AG10803 (cell line): ENCODE measurements at regions not wholly inside any gene's neighbourhood (a gene's known extent, or its start where the extent isn't known, plus 50 kb on each side); places are given as distances from the start of the nearest gene placed in this dataset.

Experiments
- DNase-seq: peaks from one replicate; pipeline ENCODE4 v3.0.0; 2010; ENCODE audit warnings: low read depth
- H3K4me3 ChIP-seq: 2 replicates; pipeline ENCODE4 v1.5.1; 2011; ENCODE audit warnings: mild to moderate bottlenecking, low read length, control low read depth
- TF ChIP-seq, protein P1 (sequence below): conservative IDR thresholded peaks from 2 replicates; pipeline ENCODE4 v1.5.1; 2011; ENCODE audit warnings: mild to moderate bottlenecking, low read length, control low read depth, inconsistent platforms

DNA sequence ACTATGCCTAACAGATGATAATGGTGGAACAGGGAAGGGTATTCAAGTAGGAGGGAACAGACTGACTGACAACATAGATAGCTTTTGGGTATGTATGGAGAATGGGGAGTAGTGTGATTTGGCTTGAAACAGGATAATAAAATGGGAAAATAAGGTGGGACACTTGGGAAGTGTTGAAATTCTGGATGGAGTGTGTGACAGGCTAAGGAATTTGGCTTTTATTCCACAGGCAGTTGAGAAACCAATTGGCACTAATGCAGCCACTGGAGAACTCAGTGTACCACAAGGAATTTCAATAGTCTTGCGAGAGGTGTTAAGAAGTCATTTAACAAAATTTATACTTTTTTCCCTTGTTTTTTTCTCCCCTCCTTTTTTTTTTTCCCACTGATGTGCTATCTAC lies 153.5 kb upstream of the ELAVL2 start:
- TF ChIP-seq, protein P1, sequence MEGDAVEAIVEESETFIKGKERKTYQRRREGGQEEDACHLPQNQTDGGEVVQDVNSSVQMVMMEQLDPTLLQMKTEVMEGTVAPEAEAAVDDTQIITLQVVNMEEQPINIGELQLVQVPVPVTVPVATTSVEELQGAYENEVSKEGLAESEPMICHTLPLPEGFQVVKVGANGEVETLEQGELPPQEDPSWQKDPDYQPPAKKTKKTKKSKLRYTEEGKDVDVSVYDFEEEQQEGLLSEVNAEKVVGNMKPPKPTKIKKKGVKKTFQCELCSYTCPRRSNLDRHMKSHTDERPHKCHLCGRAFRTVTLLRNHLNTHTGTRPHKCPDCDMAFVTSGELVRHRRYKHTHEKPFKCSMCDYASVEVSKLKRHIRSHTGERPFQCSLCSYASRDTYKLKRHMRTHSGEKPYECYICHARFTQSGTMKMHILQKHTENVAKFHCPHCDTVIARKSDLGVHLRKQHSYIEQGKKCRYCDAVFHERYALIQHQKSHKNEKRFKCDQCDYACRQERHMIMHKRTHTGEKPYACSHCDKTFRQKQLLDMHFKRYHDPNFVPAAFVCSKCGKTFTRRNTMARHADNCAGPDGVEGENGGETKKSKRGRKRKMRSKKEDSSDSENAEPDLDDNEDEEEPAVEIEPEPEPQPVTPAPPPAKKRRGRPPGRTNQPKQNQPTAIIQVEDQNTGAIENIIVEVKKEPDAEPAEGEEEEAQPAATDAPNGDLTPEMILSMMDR: no peak
- no peak overlapping the region for H3K4me3 ChIP-seq
- no peak for DNase-seq

DNA sequence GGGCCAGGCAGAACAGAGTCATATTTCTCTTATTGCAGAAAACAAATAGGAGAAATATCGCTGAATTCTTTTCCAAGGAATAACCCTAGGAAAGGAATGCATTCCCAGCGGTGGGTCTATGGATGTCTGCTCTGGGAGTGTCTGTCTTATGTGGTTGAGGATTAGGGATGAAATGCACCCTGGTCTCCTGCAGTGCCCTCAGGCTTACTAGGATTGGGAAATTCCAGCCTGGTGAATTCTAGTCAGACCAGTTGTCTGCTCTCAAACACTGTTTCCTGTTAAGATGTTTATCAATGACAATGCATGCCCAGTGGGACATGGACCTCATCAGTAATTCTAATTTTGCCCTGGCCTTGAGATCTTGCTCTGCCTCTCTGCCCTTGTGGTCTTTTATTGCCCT lies 136.1 kb upstream of the ELAVL2 start:
- H3K4me3 ChIP-seq: no peak overlapping the region
- TF ChIP-seq, protein P1: no peak

DNA sequence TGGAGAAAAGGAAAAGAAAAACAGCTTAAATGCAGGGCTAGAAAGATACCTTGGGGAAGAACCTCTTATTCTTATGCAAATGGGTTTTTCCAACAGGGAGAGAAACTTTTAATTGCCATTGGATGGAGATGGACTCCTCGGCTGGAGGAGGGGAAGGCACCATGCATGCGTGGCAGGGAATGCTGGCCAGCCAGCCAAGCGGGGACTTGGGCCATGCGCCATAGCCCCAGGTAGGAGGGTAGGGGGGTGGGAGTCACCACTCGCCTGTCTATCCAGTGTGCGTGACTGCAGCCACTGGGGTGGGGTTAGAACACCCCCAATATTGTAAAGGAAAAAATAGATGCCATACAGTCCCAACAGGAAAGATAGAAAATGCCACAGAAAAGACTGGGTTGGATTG lies 119.9 kb upstream of the ELAVL2 start:
- TF ChIP-seq, protein P1: no peak
- no peak overlapping the region for H3K4me3 ChIP-seq
- DNase-seq: no peak

More for the DNA sequence above, 136.1 kb upstream of the ELAVL2 start:
- DNase-seq: no peak

- TF ChIP-seq, protein P1: no peak
- DNase-seq: no peak
- H3K4me3 ChIP-seq: no peak overlapping the region
These were observed 115.0 kb upstream of the ELAVL2 start for GRCh38 chr9:23941051-23941450.

DNA sequence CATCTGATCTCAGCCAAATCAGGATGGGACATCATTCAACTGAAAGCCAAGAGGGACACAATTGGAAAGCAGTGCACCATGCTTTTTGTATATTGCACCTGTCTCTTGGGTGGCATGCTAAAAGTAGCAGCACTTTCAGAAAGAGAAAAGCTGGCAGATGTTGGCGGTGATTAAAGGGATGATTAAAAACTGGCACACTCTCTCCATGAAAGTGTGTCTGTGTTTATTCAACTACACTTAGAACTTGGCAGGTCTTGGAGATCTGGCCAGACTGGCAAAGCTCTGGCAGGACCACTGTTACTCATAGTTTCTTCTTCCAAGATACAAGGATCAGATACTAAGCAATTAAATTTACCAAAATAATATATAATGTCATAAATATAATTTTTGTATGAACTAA lies 112.9 kb upstream of the ELAVL2 start:
- TF ChIP-seq, protein P1: no peak
- no peak for DNase-seq
- no peak overlapping the region for H3K4me3 ChIP-seq

GRCh38 chr9:23934291-23934906 lies 108.4 kb upstream of the ELAVL2 start:
- TF ChIP-seq, protein P1: no peak
- no peak for DNase-seq
- H3K4me3 ChIP-seq: no peak overlapping the region

- no peak overlapping the region for H3K4me3 ChIP-seq
- no peak for DNase-seq
- TF ChIP-seq, protein P1: no peak
These were observed 107.3 kb upstream of the ELAVL2 start for GRCh38 chr9:23933348-23933747.
